DMS79 treated with DMSO at 0.1 percent for 48 hours (cell line): ENCODE measurements at regions not wholly inside any gene's neighbourhood (a gene's known extent, or its start where the extent isn't known, plus 50 kb on each side); places are given as distances from the start of the nearest gene placed in this dataset.
A peak's percentile ranks its signal among the peaks of the same experiment; 100 is the strongest.

Experiments used
- DNase-seq: peaks from one replicate; lab custom pipeline; 2025; lab: John Stamatoyannopoulos, UW

GRCh38 chr5:168204165-168204564 lies 87.3 kb upstream of the WWC1 start:
- DNase-seq = no peak

DNA sequence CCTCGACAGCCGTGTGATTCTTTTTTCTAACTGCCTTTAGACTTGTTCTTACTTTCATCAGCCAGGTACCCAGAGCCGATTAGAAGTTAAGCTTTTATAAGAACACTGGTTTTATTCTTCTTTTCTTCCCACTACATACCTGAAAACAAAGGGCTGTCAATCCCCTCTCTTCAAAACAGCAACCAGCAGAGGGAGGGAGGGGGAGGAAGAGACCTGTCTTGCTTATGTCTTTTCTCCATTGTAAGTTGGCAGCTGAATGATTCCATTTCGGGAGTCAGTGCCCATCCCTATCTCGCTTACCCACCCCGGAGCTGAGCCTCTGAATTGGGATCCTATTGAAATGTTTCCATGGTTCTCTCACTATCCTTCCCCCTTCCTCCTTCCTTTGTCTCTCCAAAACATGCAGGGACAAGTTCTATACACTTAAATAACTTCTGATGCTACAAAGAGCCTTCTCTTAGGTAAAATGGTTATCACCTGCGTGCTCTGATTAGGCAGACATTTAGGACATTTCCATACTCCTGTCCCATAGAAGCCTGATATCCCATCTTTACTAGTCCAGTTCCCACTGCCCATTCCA lies 83.9 kb upstream of the WWC1 start:
- DNase-seq = no peak

GRCh38 chr5:168209244-168209995 lies 82.0 kb upstream of the WWC1 start:
- no peak for DNase-seq

- DNase-seq = no peak
These were observed 81.4 kb upstream of the WWC1 start for GRCh38 chr5:168209997-168210396.

DNA sequence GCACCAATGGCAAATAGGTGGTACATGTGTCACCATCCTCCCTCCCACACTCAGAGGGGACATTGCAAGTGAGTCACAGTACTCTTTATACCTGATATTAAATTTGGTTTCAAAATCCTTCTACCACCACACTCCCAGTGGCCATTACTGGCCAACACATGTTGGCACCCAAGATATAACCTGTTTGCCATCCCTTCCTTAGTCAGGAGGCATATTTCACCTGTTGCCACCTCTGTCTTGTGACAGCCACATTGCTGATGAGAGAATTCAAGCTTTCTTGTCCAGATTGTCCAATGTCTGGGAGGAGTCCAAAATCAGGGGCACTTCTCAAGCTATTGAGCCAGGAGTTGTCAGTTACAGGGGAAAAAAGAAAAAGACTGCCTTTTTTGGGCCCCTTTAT lies 80.2 kb upstream of the WWC1 start:
- no peak for DNase-seq

- DNase-seq = no peak
These were observed 79.5 kb upstream of the WWC1 start for GRCh38 chr5:168211936-168212335.

- no peak for DNase-seq
These were observed 77.4 kb upstream of the WWC1 start for GRCh38 chr5:168214071-168214470.

DNA sequence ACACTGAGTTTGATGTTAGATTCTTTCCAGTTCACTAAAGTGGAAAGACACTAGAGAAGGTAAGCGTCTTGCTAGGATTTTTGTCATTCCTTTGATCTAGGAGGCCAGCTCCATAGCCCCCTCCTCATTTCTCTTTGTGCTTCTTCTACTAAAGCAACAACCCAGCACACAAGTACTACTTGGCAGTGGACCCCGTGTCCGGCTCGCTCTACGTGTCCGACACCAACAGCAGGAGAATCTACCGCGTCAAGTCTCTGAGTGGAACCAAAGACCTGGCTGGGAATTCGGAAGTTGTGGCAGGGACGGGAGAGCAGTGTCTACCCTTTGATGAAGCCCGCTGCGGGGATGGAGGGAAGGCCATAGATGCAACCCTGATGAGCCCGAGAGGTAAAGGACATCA lies 76.6 kb upstream of the WWC1 start:
- DNase-seq = no peak

DNA sequence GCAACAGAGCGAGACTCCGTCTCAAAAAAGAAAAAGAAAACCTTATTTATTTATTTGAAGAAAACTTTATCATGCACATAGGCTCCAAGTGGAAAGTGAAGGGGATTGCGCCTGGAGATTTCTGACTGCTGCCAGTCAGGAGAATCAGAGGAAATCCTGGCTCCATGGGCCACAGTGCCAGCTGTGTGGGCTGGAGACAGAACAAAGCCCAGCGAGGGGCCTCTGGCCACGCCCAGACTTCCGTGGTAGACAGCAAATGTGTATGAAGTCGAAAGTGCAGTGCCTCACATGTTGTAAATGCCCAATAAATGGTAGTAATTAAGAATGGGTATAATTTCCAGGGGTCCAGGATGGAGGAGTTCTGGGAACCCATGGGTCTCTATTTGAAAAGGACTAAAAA lies 75.8 kb upstream of the WWC1 start:
- no peak for DNase-seq

DNA sequence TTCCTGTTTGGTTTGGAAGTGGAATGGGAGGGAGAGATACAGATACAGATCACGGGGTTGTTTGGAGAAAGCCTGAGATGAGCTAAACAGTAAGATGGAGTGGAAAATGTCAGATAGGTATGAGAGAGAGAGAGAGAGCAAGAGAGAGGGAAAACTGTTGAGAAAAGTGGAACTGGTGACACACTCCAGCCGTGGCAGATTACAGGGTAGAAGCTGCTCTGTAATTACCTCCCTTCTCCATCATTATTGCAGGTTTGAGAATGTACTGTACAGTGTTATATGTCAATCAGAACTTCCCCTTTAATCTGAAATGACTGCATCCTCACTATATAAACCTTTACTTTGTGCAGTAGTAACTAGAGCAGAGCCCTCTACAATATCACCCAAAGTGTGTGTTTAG lies 74.5 kb upstream of the WWC1 start:
- no peak for DNase-seq

GRCh38 chr5:168217497-168217896 lies 73.9 kb upstream of the WWC1 start:
- DNase-seq = no peak

GRCh38 chr5:168218746-168219145 lies 72.7 kb upstream of the WWC1 start:
- DNase-seq = no peak

- peak; percentile 4 for DNase-seq
These were observed 71.7 kb upstream of the WWC1 start for GRCh38 chr5:168219515-168220410.

DNA sequence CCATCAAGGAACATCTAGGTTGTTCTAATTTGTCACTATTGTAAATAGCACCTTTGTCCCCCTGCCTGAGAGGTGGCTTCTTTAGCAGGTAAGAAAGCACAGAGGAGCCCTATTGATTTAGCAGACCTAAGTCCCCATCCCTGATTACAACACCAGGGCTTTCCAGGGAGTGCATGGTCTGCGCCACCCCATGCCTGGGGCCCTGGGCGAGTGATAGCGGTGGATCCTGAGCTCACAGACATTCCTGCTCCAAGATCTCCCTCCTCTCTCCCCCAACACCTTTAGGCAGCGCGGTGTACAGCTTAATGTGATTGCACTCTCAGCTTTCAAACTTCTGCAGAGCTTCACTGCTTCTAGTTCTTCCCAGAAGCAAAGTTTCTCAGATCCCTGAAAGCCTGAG lies 67.4 kb upstream of the WWC1 start:
- DNase-seq = no peak

- DNase-seq = no peak
These were observed 65.4 kb upstream of the WWC1 start for GRCh38 chr5:168226012-168226411.

DNA sequence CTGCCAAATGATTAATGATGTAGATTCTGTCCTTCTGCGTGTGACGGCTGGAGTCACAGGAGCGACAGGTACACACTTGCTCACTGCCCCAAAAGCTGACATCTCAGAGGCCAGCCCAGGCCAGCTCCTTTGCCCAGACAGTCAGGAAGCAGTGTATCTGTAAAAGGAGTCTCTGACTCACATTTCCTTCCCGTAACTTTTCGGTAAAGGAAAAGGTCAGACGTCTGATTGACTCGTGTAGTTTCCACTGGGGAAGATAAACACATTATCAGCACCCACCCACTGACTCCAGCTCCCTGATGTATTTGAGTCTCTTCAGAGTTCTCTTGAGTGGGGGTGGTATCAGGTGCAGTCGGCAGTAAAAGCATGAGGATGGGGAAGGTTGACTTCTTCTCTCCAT lies 64.4 kb upstream of the WWC1 start:
- DNase-seq = no peak

DNA sequence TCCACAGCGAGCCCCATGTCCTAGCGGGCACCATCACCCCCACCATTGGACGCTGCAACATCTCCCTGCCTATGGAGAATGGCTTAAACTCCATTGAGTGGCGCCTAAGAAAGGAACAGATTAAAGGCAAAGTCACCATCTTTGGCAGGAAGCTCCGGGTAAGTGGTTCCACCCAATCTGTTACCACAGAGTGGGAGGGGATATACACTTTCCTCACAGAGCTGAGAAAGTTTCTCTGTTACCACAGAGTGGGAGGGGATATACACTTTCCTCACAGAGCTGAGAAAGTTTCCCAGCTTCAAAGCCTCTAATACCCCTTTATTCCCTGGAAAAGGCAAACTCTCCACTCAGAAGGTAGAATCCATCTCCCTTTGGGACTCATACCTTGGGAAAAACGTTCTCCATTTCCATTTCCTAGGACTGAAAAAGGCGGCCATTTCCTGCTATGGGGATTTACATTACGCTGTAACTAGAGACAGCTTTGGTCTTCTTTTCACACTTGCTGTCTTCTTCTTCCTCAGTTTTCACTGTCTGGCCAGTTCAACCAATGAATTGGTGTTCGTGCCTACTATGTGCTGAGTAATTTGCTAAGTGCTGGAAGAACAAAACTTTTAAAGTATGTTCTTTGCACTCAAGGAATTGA lies 63.4 kb upstream of the WWC1 start:
- no peak for DNase-seq

- no peak for DNase-seq
These were observed 62.8 kb upstream of the WWC1 start for GRCh38 chr5:168228668-168229067.

DNA sequence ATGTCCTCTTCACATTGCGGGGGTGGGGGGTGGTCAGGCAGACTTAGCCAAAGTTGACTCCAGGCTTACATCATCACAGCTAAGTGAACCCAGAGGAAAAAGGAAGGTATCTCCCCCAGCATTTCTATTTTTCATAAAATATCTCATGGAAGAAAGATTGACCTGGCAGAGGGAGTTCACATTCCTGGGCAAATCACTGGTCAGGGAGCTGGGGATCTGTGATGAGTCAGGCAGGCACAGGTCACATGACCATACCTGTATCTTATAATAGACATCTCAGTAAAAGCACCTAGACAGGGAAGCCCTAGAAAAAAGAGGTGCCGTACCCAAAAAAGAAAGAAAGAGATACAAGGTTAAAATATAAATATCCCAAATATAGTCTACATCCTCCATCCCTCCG lies 57.3 kb upstream of the WWC1 start:
- no peak for DNase-seq

DNA sequence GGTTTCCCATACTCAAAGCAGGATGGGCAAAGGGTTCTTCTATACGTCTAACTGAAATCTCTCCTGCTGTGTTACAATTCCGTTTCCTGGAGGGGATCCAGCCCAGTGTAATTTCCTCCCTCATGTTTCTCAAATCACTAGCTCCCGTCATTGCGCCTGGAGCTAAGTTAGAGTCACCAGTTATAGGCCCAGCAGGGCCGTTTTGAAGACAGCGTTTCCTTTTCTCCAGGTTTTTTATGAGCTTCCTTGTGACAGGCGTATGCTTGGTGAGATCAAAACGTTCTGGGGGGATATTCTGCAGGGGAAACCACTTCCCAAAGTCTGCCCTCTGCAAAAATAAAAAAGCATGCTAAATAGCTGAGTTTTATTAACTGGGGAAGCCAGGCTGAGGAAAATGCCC lies 53.0 kb upstream of the WWC1 start:
- no peak for DNase-seq

GRCh38 chr5:168239325-168239724 lies 52.1 kb upstream of the WWC1 start:
- DNase-seq = no peak
